ENCODE measurements at regions not wholly inside any gene's neighbourhood (a gene's known extent, or its start where the extent isn't known, plus 50 kb on each side); places are given as distances from the start of the nearest gene placed in this dataset.

DNA sequence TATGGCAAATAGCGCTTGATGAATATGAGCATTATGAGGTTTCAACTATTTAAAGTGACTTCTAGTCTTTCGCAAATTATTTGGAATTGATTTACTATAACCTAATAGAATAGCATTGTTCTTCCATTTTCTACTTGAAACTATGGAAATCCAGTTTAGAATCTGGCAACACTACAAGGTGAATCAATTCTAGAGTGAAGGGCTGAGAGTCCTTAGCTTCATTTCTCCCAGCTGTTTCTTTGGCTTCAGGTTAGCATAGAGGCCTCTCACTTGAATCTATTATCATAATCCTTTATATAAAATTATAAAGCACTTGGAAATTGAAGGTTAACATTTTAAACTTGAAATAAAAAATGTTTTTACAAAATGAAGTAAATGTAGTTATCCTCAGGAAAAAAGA is 318.8 kb downstream of the CCDC85A start:
- TF ChIP-seq POLR2A (IDR thresholded peaks at IDR 0.05) = no peak
- TF ChIP-seq CTCF (IDR thresholded peaks at IDR 0.05) = no peak
- Histone ChIP-seq H3K27me3 (no peaks in the 10 kb centered on the region), H3K9me3 (no peaks in the 10 kb centered on the region), H3K4me1 (no peaks in the 10 kb centered on the region), H3K4me3 (no peak overlapping the region), H3K27ac (no peak overlapping the region), H3K36me3 (replicated peaks in 1 of 2; ENCODE audit: insufficient read depth in 1 of 2, low read depth in 2 of 2) (no peaks in the 10 kb centered on the region)
- intact Hi-C loops (cut with DNase I) = no loop called here
- ATAC-seq = no peak
- WGBS, 2 donors = 87 to 95% methylated on average over 2 of the region's 2 CpGs
- DNase-seq = no peak

DNA sequence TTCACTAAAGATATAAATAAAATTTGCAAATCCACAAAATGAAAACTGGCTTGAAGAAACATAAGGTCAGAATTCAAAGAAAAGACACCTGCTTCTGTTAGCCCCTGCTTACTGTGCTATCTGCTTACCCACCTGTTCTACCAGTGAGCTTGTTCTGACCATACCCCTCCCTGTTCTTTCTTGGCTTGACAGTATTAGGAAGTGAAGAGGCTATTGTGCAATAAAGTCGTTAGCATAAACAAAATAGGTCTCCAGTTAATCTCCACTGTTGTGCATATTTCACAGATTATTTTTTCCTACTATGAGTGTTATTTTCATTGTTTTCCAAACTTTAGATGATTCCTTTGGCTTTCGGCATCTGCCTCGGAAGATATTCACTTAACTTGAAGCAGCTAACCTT is 322.1 kb downstream of the CCDC85A start:
- no peak for ATAC-seq

GRCh38 chr2:56508662-56509061 is 324.9 kb downstream of the CCDC85A start:
- 67 to 70% methylated on average over 2 of the region's 2 CpGs for WGBS, 2 donors
- Histone ChIP-seq H3K36me3 (replicated peaks in 1 of 2; ENCODE audit: insufficient read depth in 1 of 2, low read depth in 2 of 2) (no peaks in the 10 kb centered on the region), H3K4me1 (no peaks in the 10 kb centered on the region), H3K27me3 (no peaks in the 10 kb centered on the region), H3K27ac (no peak overlapping the region), H3K4me3 (no peak overlapping the region), H3K9me3 (no peaks in the 10 kb centered on the region)
- DNase-seq (no peak), ATAC-seq (no peak)
- TF ChIP-seq POLR2A (IDR thresholded peaks at IDR 0.05) = no peak
- TF ChIP-seq CTCF (IDR thresholded peaks at IDR 0.05) = no peak
- intact Hi-C loops (cut with DNase I) = no loop called here

More for the DNA sequence above, 322.1 kb downstream of the CCDC85A start:
- TF ChIP-seq POLR2A (IDR thresholded peaks at IDR 0.05) (no peak), CTCF (IDR thresholded peaks at IDR 0.05) (no peak)
- Histone ChIP-seq H3K27me3 (no peaks in the 10 kb centered on the region), H3K4me3 (no peak overlapping the region), H3K27ac (no peak overlapping the region), H3K4me1 (no peaks in the 10 kb centered on the region), H3K36me3 (replicated peaks in 1 of 2; ENCODE audit: insufficient read depth in 1 of 2, low read depth in 2 of 2) (no peaks in the 10 kb centered on the region), H3K9me3 (no peaks in the 10 kb centered on the region)
- DNase-seq = no peak
- 74 to 83% methylated on average over 3 of the region's 3 CpGs for WGBS, 2 donors
- intact Hi-C loops (cut with DNase I) = no loop called here

DNA sequence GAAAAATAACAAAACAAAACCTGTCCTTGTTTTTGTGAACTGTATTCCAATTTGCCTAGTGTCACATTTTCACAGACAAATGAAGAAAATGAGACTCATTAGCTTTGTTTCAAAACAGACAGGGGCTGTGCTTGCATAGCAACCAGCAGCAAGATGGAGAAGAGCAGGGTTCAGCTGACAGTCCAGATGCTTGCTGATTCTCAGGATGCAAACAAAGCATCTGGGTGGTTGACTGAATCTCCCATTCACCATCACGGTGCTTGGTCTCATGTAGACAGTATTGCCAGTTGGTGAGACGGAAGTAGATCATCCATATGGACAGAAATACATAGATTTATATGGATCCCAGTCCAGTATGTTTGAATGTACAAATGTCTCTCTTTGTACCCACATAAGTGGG is 326.8 kb downstream of the CCDC85A start:
- H3K9me3 ChIP-seq = no peaks in the 10 kb centered on the region
- H3K36me3 ChIP-seq (replicated peaks in 1 of 2; ENCODE audit: insufficient read depth in 1 of 2, low read depth in 2 of 2) = no peaks in the 10 kb centered on the region
- no peaks in the 10 kb centered on the region for H3K27me3 ChIP-seq
- H3K4me1 ChIP-seq = no peaks in the 10 kb centered on the region
- H3K27ac ChIP-seq = no peak overlapping the region
- ATAC-seq = no peak
- H3K4me3 ChIP-seq = no peak overlapping the region
- 60 to 67% methylated on average over 2 of the region's 2 CpGs for WGBS, 2 donors
- TF ChIP-seq POLR2A (IDR thresholded peaks at IDR 0.05) (no peak), CTCF (IDR thresholded peaks at IDR 0.05) (no peak)
- intact Hi-C loops (cut with DNase I) = no loop called here
- DNase-seq = no peak

DNA sequence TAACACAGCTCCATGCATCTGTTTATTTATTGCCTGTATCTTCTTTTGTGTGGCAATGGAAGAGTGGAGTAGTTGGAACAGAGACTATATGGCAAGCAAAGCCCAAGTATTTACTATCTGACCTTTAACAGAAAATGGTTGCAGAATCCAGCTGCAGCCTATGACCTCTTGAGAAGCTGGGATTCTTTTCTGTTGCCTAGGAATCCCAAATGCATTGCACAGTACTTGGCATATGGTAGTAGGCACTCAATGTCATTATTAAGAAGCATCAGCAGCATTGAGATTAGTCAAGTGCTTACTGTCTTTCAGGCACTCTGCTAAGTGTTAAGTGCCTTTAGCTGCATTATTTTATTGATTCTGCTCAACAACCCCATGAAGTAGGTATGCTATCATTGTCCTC is 331.6 kb downstream of the CCDC85A start:
- ATAC-seq = no peak
- Histone ChIP-seq H3K4me3 (no peak overlapping the region), H3K4me1 (no peaks in the 10 kb centered on the region), H3K27ac (no peak overlapping the region), H3K36me3 (replicated peaks in 1 of 2; ENCODE audit: insufficient read depth in 1 of 2, low read depth in 2 of 2) (no peaks in the 10 kb centered on the region), H3K9me3 (no peaks in the 10 kb centered on the region), H3K27me3 (no peaks in the 10 kb centered on the region)
- TF ChIP-seq POLR2A (IDR thresholded peaks at IDR 0.05) = no peak
- TF ChIP-seq CTCF (IDR thresholded peaks at IDR 0.05) = no peak
- DNase-seq = no peak
- intact Hi-C loops (cut with DNase I) = no loop called here
